GM23338 (cell line): ENCODE measurements at regions not wholly inside any gene's neighbourhood (a gene's known extent, or its start where the extent isn't known, plus 50 kb on each side); places are given as distances from the start of the nearest gene placed in this dataset.

Experiments used
- CREB1 ChIP-seq: fragments of 250-450 bp; sonication (Bioruptor Pico); IDR thresholded peaks from 2 replicates; pipeline ENCODE4 v1.5.0; 2020; ENCODE audit warnings: low read depth, mild to moderate bottlenecking, moderate library complexity
- CTCF ChIP-seq, 2 experiments: fragments of 200-600 bp in 1 of 2; sonication (generic) in 1 of 2; conservative IDR thresholded peaks; 2 replicates each; pipeline versions ENCODE4 v1.5.1 to v1.6.1; 2016 to 2017; ENCODE audit warnings: antibody characterized with exemption in 2 of 2, low read depth in 2 of 2, mild to moderate bottlenecking in 2 of 2, moderate library complexity in 1 of 2
- EZH2 ChIP-seq: fragments of 200-600 bp; sonication (generic); IDR thresholded peaks from one replicate; pipeline ENCODE4 v1.8.0; 2017; ENCODE audit warnings: antibody characterized with exemption, mild to moderate bottlenecking, low read depth; ENCODE audit not compliant: unreplicated experiment
- POLR2AphosphoS5 ChIP-seq: IDR thresholded peaks from 2 replicates; pipeline ENCODE4 v1.6.1; 2016; ENCODE audit warnings: antibody characterized with exemption, low read depth

- TF ChIP-seq CTCF (conservative IDR thresholded peaks at IDR 0.05; ENCODE audit: low read depth in 2 of 2) (no peak), CREB1 (CRISPR knock-in tag) (no peak), EZH2 (no peak), POLR2AphosphoS5 (no peak)
Observed at GRCh38 chr17:73924114-73924908, 279.2 kb upstream of the RPL38 start.
